K562 (cell line): ENCODE measurements at regions not wholly inside any gene's neighbourhood (a gene's known extent, or its start where the extent isn't known, plus 50 kb on each side); places are given as distances from the start of the nearest gene placed in this dataset.

ENCODE experiments used
- ATAC-seq: fragments of 200-7000 bp; cut with Tn5 transposase; 3 replicates; pipeline ENCODE4 v1.9.1; 2020; ENCODE audit warnings: moderate library complexity
- BruUV-seq: library from RNA; stranded (reverse); fragments of 400-500 nt; replicated peaks from 2 replicates; lab custom pipeline; 2021; lab: Mats Ljungman, UMichigan
- CTCF ChIA-PET: fragments of 300-600 bp; formaldehyde crosslinking; extraction: SDS; loops from one replicate; lab custom pipeline; 2021; ENCODE audit warnings: low intra/inter-chr PET ratio; lab: Yijun Ruan, JAX
- POLR2A ChIA-PET: fragments of 300-600, 350-650 bp; sonication (Branson Sonifier 250); formaldehyde crosslinking; extraction: SDS; loops from one replicate; lab custom pipeline; 2021; ENCODE audit warnings: antibody characterized with exemption, inconsistent platforms; lab: Yijun Ruan, JAX
- DNase-seq, 4 experiments: peaks; one replicate each; pipeline versions ENCODE4 v3.0.0 to v3.0.0-alpha.2; 2011 to 2018; ENCODE audit warnings: low spot score in 3 of 4, mixed read lengths in 3 of 4; ENCODE audit errors: extremely low read depth in 1 of 4
- FAIRE-seq: peaks from 2 replicates; lab custom pipeline; 2011; peaks lifted over from hg19 to GRCh38; lab: Jason Lieb, UNC
- H2AFZ ChIP-seq: 2 replicates; pipeline ENCODE4 v1.6.0; 2011; ENCODE audit warnings: low read depth, low read length, control low read depth, inconsistent platforms
- H3K27ac ChIP-seq: fragments of 200-600 bp; 3 replicates; pipeline ENCODE4 v1.8.0; 2011; ENCODE audit warnings: low read depth, mild to moderate bottlenecking, control low read depth, inconsistent platforms, low read length, moderate library complexity, mixed read lengths; ENCODE audit errors: extremely low read depth
- H3K27me3 ChIP-seq, 2 experiments: fragments of 300-600 bp in 1 of 2; 2 replicates in 1 of 2; 3 replicates in 1 of 2; pipeline versions ENCODE4 v1.6.0 to v1.8.0; 2011; ENCODE audit warnings: inconsistent platforms in 2 of 2, low read length in 2 of 2, mild to moderate bottlenecking in 1 of 2, mixed read lengths in 1 of 2, moderate library complexity in 1 of 2; ENCODE audit not compliant: control insufficient read depth in 2 of 2, insufficient read depth in 2 of 2
- H3K36me3 ChIP-seq: fragments of 300-600 bp; 3 replicates; pipeline ENCODE4 v1.8.0; 2011; ENCODE audit warnings: mild to moderate bottlenecking, low read length, inconsistent platforms; ENCODE audit not compliant: control insufficient read depth, insufficient read depth
- H3K4me1 ChIP-seq, 2 experiments: fragments of 200-600 bp in 1 of 2; replicated peaks in 1 of 2; 2 replicates in 1 of 2; 3 replicates in 1 of 2; pipeline versions ENCODE4 v1.5.1 to v1.8.0; 2011; ENCODE audit warnings: inconsistent platforms in 2 of 2, low read length in 2 of 2, mild to moderate bottlenecking in 1 of 2, mixed read lengths in 1 of 2, moderate library complexity in 1 of 2; ENCODE audit not compliant: control insufficient read depth in 2 of 2, insufficient read depth in 2 of 2
- H3K4me2 ChIP-seq: 2 replicates; pipeline ENCODE4 v1.6.1; 2011; ENCODE audit warnings: low read length, control low read depth, inconsistent platforms, mixed read lengths; ENCODE audit not compliant: insufficient read depth
- H3K4me3 ChIP-seq: fragments of 200-600 bp; sonication (generic), shearing (Covaris generic); 2 replicates; pipeline ENCODE4 v1.5.1; 2016; ENCODE audit warnings: control low read depth, inconsistent platforms
- H3K79me2 ChIP-seq: fragments of 200-600 bp; 3 replicates; pipeline ENCODE4 v1.8.0; 2011; ENCODE audit warnings: low read length, inconsistent platforms; ENCODE audit not compliant: control insufficient read depth, insufficient read depth
- H3K9ac ChIP-seq, 2 experiments: 2 replicates each; pipeline versions ENCODE4 v1.6.0 to v1.6.1; 2011; ENCODE audit warnings: low read depth in 2 of 2, low read length in 2 of 2, control low read depth in 1 of 2, inconsistent platforms in 1 of 2, mild to moderate bottlenecking in 1 of 2, mixed read lengths in 1 of 2; ENCODE audit not compliant: insufficient read depth in 1 of 2
- H3K9me1 ChIP-seq: one replicate; pipeline ENCODE4 v1.6.0; 2011; ENCODE audit warnings: inconsistent platforms, mild to moderate bottlenecking, low read length, moderate library complexity; ENCODE audit not compliant: control insufficient read depth, insufficient read depth
- H3K9me3 ChIP-seq: replicated peaks from 2 replicates; pipeline ENCODE4 v1.5.1; 2011; ENCODE audit warnings: low read depth, low read length, inconsistent platforms; ENCODE audit not compliant: control insufficient read depth, insufficient read depth
- H4K20me1 ChIP-seq: replicated peaks from 2 replicates; pipeline ENCODE4 v1.6.1; 2011; ENCODE audit warnings: low read length, inconsistent platforms, mixed read lengths; ENCODE audit not compliant: control insufficient read depth, insufficient read depth
- CCAR2 ChIP-seq: fragments of 200-400 bp; formaldehyde crosslinking; IDR thresholded peaks from 2 replicates; pipeline ENCODE4 v1.6.1; 2017; ENCODE audit warnings: mild to moderate bottlenecking, low read depth, low read length
- DPF2 ChIP-seq: fragments of 450-650 bp; IDR thresholded peaks from 2 replicates; pipeline ENCODE4 v1.6.1; 2016
- FOXA3 ChIP-seq, 2 experiments: fragments of 450-650 bp in 1 of 2; sonication (generic) in 1 of 2; formaldehyde crosslinking; IDR thresholded peaks in 1 of 2; conservative IDR thresholded peaks in 1 of 2; 2 replicates each; pipeline versions ENCODE4 v1.4.0 to v1.8.0; 2020 to 2022; ENCODE audit warnings: mild to moderate bottlenecking in 2 of 2, missing genetic modification reagents in 1 of 2
- NFATC3 ChIP-seq: fragments of 450-650 bp; IDR thresholded peaks from 2 replicates; pipeline ENCODE4 v1.6.1; 2017; ENCODE audit warnings: mild to moderate bottlenecking
- SAFB ChIP-seq: fragments of 200-400 bp; formaldehyde crosslinking; IDR thresholded peaks from 2 replicates; pipeline ENCODE4 v1.6.1; 2017; ENCODE audit warnings: low read depth, low read length, borderline replicate concordance
- SUPT5H ChIP-seq: fragments of 450-650 bp; IDR thresholded peaks from 2 replicates; pipeline ENCODE4 v1.6.1; 2016
- TAF9B ChIP-seq: fragments of 450-650 bp; IDR thresholded peaks from 2 replicates; pipeline ENCODE4 v1.6.1; 2018; ENCODE audit warnings: mild to moderate bottlenecking; ENCODE audit not compliant: partially characterized antibody
- TAL1 ChIP-seq: fragments of 450-650 bp; IDR thresholded peaks from 2 replicates; pipeline ENCODE4 v1.6.1; 2016; ENCODE audit warnings: mild to moderate bottlenecking
- TBL1XR1 ChIP-seq, 2 experiments: IDR thresholded peaks; 2 replicates each; pipeline ENCODE4 v1.6.1; 2012; ENCODE audit warnings: improper control_type of control experiment in 2 of 2, low read length in 2 of 2, mild to moderate bottlenecking in 1 of 2
- ZBTB8A ChIP-seq: fragments of 450-650 bp; IDR thresholded peaks from 2 replicates; pipeline ENCODE4 v1.6.1; 2018; ENCODE audit warnings: mild to moderate bottlenecking, moderate library complexity; ENCODE audit not compliant: partially characterized antibody
- ZBTB9 ChIP-seq: fragments of 450-650 bp; formaldehyde crosslinking; IDR thresholded peaks from 2 replicates; pipeline ENCODE4 v1.4.0; 2020; ENCODE audit warnings: mild to moderate bottlenecking, moderate library complexity
- WGBS: fragments of 100-300 bp; shearing (Covaris generic); methylation state at CpG from one replicate; pipeline ENCODE4 v1.1.6; 2016; ENCODE audit warnings: low coverage, mixed read lengths; ENCODE audit not compliant: insufficient coverage; ENCODE audit errors: missing lambda C conversion rate; 5-methylcytosine and 5-hydroxymethylcytosine counted together
- in situ Hi-C: fragments of 300-500 bp; cut with MboI; formaldehyde crosslinking; loops from 4 replicates; pipeline ENCODE4 v1.15.0; 2018; ENCODE audit warnings: inconsistent platforms, mixed read lengths
- intact Hi-C: fragments of 100-400 bp; cut with micrococcal nuclease; formaldehyde crosslinking; loops from 2 replicates; pipeline ENCODE4 v1.14.2; 2022
- TF ChIP-seq, protein P1 (sequence below): fragments of 250-450 bp; sonication (Bioruptor Pico); IDR thresholded peaks from 2 replicates; pipeline ENCODE4 v1.5.0; 2020; ENCODE audit warnings: mild to moderate bottlenecking

DNA sequence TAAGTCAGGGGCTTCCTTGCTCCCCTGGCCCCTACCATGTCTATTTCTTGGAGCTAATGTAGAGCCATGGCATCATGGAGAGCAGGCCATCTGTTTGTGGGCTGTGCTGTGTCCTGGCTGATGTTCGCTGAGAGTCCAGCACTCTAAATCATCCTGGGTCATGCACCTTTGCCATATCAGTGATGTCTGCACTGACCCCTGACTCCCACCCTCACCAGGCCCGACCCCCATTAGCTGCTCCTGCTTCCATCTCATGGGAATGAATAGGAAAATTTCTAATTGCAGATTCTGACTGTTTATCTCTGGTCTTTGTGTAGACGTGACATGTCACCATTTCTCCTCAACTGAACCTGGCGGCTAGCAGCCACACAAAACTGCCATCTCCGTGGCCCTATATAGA, 236.9 kb downstream of the NSG2 start:
- Histone ChIP-seq H2AFZ (no peak overlapping the region), H3K4me1 (no peaks in the 10 kb centered on the region), H3K9me1 (no peaks in the 10 kb centered on the region), H3K9ac (no peak overlapping the region), H3K4me2 (no peak overlapping the region), H3K27me3 (peaks cover 0 to 10% of the 10 kb centered on the region in 2 experiments; a peak in 2 of 5 replicates), H3K36me3 (no peaks in the 10 kb centered on the region), H3K79me2 (no peaks in the 10 kb centered on the region), H3K27ac (no peak overlapping the region), H3K9me3 (no peaks in the 10 kb centered on the region), H3K4me3 (no peak overlapping the region), H4K20me1 (0 out of 2 replicates have a peak, but pooled peaks cover 4% of the 10 kb centered on the region)
- CTCF ChIA-PET = no interaction called here
- FAIRE-seq (no peak), DNase-seq (no peak), ATAC-seq (no peak)
- 0% methylated on average over 5 of the region's 5 CpGs for WGBS
- in situ Hi-C loops (no loop called here), intact Hi-C loops (no loop called here)
- no peak for TF ChIP-seq CCAR2
- TF ChIP-seq TBL1XR1 (IDR thresholded peaks at IDR 0.05; ENCODE audit: low read length in 2 of 2) = no peak
- TF ChIP-seq TAF9B = no peak
- no peak for TF ChIP-seq ZBTB9
- TF ChIP-seq FOXA3 (CRISPR knock-in tag; conservative IDR thresholded peaks at IDR 0.05 in 1 of 2, IDR thresholded peaks at IDR 0.05 in 1 of 2) = no peak
- TF ChIP-seq NFATC3 = no peak
- TF ChIP-seq, protein P1, sequence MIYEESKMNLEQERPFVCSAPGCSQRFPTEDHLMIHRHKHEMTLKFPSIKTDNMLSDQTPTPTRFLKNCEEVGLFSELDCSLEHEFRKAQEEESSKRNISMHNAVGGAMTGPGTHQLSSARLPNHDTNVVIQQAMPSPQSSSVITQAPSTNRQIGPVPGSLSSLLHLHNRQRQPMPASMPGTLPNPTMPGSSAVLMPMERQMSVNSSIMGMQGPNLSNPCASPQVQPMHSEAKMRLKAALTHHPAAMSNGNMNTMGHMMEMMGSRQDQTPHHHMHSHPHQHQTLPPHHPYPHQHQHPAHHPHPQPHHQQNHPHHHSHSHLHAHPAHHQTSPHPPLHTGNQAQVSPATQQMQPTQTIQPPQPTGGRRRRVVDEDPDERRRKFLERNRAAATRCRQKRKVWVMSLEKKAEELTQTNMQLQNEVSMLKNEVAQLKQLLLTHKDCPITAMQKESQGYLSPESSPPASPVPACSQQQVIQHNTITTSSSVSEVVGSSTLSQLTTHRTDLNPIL (CRISPR knock-in tag) = no peak
- no peak for TF ChIP-seq ZBTB8A
- no peak for TF ChIP-seq SAFB
- TF ChIP-seq SUPT5H = no peak
- no peak for TF ChIP-seq TAL1
- no peak for TF ChIP-seq DPF2
- no TSS peak for BruUV-seq
- POLR2A ChIA-PET = interaction anchor here (0.5 kb wide), 1 partner anchor 131 kb away, joined by 3 read pairs; no protein-coding TSS in a partner anchor
